ENCODE measurements at regions not wholly inside any gene's neighbourhood (a gene's known extent, or its start where the extent isn't known, plus 50 kb on each side); places are given as distances from the start of the nearest gene placed in this dataset.

DNA sequence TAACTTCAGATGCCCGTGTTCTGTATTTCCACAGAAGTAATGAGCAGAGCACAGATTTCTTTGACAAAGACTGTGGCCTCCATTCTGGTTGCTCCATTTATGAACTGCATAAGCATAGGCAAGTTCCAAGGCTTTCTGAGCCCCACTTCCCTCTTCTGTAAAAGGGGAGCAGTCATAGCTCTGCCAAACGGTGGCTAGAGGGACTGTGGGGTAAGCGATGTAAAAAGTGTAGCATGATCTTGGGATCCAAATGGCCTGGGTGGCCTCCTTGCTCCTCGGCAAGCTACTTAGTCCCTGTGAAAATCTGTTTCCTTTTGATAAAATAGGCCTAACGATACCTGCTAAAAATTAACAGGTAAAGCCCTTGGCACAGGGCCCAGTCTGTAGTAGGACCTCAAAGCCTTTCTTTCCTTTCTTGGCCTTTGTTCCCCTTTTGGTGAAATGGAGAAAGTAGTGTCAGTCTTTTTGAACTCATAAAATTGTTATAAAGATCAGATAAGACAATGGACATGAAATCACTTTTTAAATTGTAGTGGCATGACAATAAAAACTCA lies 646.6 kb downstream of the ACTL7B start:
- no peak for DNase-seq

DNA sequence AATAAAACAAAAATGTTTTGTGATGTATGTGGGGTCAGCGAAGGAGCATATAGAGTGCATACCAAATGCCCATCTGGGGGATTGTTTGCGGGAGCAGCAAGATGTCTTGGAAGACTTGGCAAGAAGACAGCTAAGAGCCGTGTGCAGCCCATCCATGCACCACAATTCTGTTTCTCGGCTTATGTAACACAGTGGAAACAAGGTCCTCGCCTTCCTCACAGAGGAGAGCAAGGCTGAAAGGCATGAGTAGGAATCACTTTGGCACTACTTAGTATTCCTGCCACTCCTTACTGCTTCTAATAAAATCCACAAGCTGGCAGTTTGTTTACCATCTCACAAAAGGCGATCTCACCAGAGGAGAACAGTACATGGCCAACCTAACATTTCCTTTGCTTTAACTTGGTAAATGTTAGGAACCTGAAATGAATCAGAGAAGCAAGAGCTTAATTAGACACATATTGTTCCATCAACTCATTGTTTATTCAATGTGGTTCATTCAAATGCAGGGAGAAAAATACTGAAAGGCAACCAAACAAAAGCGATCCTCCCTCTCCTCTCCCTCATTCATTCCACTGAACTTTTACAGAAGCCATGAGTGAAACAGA lies 648.1 kb downstream of the ACTL7B start:
- DNase-seq, result no peak

DNA sequence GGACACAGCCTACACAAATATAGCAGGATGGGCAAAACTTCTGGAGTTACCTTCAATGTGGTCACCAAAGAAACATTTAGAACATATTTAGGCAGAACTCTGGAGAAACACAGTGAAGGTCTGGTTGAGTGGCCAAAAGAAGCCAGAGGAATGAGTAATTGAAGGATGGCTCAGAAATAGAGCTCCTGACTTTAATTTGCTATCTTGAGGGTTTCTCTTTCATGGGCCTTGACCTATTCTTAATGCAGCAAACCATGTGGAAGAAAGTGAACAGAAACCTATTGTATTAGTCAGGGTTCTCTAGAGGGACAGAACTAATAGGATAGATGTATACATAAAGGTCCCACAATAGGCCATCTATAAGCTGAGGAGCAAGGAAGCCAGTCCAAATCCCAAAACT lies 650.5 kb downstream of the ACTL7B start:
- DNase-seq, result no peak

DNA sequence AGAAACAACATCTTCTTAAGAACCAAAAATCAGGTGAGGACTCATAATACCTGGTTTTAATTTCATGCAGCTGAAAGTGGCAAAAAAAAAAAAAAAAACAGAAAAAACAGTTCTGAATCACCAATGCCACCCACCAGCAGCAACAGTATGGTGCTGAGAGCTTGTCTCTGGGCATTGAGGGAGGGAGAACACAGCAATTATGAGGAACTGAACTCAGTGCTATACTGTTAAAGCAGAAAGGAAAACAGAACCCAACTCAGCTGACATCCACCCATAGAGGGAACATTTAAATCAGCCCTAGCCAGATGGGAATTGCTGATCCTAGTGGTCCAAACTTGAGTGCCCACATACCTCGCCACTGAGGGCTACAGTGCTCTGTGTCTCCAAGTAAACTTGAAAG lies 657.9 kb downstream of the ACTL7B start:
- no peak for DNase-seq

DNA sequence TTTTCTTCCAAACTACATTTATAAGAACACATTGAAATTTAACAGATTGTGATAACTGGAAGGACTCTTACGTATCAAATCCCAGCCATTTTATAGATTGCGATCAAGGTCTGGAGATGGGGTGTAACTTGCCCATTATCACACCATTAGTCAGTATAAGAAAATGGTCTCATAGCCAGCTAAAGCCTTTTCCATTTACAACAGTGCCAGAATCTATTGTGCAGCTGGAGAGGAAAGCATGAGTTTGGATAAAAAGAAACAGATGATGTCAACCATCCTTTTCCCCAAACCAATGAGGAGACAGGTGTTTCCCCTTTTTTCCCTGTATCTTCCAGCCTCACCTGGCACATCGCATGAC lies 658.8 kb downstream of the ACTL7B start:
- DNase-seq, result no peak

DNA sequence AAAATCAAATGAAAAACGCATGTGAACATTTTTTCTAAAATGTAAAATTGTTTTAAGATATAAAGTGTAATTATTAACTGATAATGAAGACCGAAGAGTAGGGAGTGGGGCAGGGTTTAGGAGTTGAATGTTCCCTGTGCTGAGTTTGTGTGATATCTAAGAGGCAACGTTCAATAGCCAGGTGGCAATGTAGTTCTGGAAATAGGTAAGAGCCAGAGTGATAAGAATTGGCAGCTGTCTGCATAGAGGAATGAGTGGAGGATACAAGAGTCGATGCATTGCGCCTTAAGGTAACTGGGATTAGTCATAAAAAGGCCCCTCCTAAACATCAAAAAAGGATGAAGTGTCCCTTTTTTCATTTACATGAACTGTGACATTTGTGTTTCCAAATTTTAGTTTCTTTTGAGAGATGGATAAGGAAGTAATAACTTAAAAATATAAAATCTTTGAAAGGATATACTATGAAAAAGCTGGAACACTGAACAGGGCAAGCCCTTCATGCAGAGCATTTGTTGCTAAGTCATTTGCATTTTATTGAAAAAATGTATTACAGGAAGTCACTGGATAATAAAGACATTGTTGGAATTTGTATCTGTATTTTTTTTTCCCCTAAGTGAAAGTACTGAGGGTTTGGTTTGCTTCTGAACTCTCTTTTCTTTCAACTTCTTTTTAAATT lies 659.3 kb downstream of the ACTL7B start:
- no peak for DNase-seq

DNA sequence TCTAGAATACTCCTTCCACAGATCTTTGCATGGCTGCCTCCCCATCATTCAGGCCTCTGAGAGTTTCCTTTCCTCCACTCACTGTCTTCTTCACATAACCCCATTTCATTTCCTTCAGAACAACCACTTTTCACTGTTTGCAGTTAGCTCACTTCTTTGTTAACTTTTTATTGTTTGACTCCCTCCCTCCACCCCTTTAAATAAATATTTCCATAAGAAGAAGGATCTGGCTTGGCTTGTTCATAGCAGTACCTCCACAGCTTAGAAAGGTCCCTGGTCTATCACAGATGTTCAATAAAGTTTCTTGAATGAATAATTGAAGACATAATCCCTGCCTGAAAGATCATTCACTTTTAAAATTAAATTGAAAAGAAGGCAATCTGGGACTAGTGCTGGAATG lies 661.6 kb downstream of the ACTL7B start:
- DNase-seq, result no peak

DNA sequence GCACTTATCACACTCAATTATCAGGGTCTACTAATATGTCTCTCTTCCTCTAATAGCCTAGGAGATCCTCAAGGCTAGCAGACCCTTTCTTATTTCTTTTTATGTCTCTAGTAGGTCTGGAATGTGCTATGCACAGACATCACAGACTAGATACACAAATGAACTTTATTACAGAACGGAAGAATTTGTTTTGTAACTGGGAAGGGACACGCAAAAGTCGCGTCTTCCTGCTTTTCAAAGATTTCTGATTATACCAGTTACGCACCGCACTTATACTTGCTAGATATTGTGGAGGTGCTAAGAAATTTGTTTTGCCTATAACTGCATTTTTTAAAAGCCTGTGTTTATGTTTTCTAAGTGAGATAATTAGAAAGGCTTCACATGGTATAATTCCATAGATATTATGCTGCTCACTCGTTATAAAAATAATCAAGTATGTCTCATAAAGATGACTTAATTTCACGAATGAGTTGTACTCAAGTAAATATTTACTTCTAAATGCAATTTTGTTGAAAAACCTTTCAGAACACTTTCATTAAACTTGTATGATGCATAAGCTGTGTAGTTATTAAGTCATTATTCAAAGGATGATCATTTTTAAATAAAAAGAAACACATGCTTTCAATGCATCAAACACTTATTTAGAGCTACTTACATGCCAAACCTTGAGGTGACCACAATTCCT lies 662.6 kb downstream of the ACTL7B start:
- DNase-seq, result no peak

DNA sequence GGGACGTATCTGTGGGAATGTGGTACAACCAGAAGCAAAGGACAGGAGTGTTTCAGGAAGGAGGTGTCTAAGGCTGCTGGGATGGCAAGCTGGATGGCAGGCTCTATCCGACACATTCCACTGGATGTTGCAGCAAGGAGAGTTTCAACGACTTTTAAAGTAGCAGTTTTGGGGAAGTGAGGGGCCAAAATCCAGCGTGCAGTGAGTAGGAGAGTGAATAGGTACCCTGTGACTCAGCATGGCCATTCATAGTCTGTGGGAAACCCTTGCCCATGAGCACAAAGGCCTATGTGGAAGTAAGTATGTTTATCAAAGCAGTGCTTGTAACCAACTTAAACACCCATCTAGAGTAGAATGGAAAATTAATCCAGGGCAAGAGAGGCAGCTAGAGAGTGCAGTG lies 664.7 kb downstream of the ACTL7B start:
- no peak for DNase-seq

DNA sequence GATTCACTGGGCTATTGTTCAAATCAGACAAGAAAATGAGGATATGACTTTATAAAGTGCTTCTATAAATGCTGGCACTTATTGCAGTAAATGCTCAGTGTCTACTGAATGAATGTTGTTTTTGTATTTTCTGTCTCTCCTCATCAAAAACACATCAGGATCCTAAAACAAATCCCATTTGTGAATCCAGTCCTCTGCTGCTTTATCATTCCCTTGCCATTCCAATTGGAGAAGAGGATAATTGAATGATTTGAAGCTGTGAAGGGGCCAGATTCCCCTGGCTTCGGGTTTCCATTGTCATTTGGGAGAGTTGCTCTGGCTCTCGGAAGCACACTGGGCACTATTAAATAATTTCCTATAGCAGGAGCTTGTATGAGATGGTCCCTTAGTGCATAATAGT lies 666.8 kb downstream of the ACTL7B start:
- no peak for DNase-seq

DNA sequence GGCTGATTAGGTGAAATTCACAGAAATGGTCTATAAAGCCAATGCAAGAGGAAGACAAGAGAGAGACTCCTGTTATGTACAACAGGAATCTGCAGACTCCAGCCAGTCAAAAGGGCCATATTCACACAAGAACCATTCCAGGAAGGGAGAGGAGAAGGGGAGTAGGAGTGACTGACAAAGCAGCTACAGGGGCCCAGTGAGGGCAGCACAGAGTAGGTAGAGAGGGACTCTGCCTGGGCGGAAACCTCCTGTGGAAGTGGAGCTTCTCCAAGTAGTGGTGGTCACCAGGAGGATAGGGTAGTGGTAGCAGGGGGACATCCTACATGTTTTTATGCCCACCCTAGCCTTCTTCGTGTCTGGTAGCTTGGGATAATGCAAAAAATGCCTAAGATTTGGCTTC lies 667.3 kb downstream of the ACTL7B start:
- no peak for DNase-seq

DNA sequence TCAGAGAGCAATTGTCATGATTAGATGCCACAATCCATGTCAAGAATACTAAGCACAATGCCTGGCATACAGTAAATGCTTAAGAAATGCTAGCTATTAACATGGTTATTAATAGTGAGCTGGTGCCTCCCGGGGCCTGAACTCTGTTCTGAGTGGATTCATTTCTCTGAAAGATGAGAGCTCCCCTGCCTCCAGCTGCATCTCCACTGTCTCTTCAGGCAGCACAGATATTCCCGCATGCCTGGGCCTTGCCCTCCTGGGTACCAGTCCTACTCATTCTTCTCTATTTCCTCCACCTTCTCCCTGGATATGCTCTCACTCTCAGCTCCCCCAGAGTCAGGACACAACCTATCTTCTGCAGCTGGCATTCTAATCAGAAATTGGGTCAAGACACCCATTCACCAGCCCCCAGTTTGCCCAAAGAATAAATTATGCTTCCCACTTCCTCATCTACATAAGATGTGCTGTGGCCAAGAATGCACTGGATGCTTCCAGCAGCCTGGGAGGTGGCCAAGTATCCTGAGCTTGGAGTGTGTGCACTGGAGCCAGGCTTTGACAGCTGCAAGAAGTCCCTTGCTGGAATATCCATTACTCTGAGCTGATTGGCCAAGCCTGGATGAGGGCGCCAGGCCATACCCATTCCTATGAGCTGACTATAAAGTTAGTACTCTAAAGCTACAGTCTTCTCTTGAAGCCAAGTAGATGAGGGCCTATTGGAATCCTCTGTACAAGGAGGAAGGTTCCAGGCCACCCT lies 669.0 kb downstream of the ACTL7B start:
- DNase-seq, result no peak

DNA sequence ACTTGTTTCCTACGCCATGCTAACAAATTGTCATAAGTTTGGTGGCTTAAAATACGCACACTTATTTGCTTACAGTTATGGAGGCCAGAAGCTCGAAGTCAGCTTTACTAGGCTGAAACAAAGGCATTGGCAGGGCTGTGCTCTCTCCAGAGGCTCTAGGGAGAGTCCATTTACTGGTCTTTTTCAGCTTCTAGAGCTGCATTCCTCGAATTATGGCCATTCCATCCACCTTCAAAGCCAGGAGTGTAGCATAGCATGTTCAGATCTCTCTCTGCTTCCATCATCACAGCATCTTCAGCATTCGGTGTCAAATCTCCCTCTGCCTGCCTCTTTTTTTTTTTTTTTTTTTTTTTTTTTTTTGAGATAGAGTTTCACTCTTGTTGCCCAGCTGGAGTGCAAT lies 670.2 kb downstream of the ACTL7B start:
- no peak for DNase-seq

DNA sequence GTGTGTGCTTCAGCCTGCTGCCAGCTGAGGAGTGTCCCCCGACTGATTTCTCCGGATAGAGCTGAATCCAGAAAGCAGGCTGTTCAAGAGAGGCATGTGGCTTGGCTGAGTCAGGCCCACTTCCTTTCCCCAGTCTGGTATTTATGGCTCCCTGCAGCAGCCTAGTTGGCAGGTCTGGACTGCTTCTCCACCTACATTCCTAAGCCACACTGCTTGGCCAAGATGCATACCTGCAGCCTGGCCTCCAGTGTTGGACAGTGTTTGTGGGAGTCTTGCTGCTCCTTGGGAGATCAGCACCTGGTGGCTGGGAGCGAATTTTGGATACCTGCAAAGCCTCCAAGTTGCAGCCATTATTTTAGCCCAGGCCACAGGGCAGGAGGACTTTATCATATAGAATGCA lies 670.8 kb downstream of the ACTL7B start:
- no peak for DNase-seq

DNA sequence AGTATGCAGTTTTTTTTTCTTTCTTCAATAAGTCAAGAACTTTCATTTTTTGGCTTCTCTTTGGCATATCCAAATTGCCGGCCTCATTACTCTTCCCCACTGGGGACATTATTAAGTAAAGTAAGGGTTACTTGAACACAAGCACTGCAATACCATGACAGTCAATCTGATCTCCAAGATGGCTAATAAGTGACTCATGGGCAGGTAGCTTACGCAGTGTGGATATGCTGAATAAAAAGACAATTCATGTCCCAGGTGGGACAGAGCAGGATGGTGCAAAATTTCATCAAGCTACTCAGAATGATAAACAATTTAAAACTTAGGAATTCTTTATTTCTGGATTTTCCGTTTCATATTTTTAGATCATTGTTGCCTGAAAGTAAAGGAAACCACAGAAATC lies 671.8 kb downstream of the ACTL7B start:
- DNase-seq, result no peak

DNA sequence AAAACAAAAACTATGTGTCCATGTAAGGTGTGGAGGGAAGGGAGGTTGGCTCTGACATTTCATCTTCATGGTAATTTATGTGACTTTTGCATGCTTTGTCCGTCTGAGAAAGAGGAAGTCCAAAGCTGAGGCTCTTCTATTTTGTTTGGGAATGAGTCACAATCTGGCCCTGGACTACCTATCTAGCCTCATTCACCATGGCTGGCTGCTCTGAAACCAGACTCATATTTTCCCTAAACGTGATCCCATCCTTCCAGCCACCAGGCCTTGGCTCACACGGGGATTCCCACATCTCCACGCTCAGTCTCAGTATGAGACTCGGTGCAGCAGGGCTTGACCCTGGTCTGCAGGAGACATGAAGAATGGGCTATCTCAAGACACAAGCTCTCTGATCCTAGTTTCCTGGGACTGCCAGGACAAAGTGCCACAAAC lies 672.8 kb downstream of the ACTL7B start:
- DNase-seq, result no peak

DNA sequence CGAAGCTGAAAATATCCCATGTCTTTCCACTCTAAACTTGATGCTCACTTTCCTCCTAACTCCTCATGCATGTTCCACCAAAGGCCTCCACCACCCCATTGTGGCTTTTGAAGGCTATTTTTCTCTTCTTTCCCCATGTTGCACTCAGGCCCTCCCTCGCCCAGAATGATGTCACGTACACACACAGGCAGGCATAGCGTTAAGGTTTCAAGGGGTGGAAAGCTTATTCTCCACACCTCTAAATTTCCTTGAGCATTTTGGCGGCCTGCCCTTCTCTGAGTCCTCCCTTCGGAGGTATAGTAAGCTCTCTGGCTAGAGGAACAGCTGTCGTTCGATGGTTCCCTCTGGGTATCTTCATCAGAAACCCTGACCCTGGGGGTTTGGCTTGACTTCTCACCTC lies 673.5 kb downstream of the ACTL7B start:
- no peak for DNase-seq

DNA sequence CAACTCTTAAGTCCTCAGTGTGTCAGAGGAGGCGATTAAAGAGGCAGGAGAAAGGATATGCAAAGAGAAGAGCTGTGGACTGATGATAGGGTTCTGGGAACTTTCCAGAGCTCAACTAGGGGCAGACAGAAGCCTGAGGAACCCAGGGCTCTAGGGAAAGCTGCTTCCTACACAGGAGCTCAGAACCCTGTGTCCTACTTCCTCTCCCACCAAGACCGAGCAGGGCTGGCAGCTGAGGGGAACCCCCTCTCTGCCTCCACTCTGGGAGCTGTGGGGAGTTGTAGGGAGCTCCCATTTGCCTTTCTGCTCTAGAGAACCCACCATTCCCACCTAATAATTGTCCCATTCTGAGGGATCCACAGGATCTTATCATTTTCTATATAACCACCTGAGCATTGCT lies 674.3 kb downstream of the ACTL7B start:
- DNase-seq, result no peak

DNA sequence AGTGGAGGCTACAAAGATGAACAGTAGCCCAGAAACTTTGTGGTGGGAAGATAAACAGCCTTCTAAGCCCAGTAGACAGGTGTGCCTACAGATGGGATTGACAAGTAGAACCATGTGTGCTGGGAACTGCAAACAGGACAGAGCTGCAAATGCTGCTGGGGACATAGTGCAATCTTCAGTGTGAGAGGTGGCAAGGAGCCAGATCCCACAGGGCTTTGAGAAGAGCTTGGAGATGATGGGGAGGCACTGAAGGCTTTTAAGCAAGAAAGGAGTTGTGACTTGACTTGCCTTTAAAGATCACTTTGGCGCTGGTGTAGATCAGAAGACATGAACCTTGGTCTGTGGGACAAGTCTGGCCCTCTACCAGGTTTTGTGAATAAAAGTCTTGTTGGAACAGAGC lies 675.2 kb downstream of the ACTL7B start:
- no peak for DNase-seq

DNA sequence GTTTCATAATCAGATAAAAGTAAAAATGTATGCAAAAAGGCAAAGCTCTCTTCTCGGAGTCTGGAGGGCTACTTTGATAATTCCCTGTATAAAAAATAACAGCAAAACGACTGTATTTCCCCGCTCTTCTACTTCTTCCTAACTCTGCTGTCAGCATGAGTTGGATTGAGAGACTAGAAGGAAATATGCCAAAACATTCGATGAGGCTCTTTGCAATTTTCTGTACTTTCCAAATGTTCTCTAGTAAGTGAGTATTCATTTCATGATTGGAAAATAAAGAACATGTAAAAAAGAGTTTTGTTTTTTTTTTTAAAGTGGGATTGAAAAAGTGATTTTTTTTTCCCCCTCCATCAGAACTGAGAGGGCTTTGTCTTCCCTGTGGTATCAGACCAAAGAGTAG lies 677.5 kb downstream of the ACTL7B start:
- no peak for DNase-seq

DNA sequence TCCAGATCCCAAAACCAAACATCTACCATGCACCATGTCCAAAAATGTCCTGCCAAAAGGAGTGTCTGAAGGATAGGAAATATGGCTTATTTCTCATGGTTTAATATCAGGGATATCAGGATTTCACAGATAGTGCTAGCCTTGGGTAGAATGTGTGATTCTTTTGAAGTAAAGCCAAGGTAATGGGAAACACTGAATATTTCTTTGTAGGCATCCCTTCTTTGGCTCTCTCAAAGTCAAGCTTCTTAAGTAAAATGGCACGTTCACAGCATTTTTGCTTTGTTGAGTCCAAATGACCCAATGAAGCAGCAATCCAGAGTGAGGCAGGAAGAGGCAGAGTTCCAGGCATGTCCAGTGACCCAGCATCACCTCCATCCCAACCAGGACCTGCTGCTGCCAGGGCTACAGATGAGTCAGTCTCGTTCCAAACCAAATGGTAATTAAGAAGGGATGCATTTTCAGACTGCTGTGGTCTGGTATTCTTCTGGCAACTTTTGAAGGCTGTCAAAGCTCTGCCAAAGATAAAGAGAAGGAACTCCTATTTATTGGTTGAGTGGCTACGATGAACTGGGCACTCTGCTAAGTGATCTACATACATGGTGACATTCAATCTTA lies 678.8 kb upstream of the KLF4 start:
- DNase-seq, result no peak

DNA sequence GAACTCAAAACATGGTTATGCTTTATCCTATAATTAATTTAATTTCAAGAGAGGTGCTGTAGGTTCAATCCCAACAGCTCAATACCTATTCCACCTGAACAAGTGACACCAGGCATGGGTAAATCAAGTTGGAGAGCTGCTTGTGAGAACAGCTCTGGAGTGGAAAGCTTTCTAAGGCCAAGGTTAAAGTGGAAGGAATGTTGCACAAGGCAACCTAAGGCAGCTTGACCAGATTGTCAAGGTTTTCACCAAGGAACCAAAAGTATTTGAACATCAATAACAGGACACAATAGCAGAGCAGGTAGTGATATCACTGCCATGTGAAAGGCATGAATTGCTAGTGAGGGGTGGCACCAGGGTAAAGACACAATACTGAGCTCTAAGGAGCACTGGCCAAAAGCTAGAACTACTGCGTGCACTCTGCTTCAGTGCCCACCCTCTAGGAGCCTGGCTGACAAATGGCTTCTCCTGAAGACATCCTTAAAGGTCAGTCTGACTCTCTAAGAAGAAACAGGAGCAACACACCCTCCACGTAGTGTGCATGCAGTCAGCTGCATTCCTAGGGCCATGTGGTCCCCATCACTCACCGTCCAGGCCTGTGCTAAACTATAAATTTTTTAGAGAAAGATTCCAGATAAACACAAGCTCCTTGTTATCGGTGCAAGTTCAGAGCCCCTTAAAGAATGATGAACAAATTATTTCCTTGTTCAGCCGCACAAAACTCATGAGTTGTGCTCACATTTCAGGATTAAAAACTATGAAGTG lies 677.7 kb upstream of the KLF4 start:
- DNase-seq, result no peak

All from activated CD4-positive, alpha-beta T cell treated with anti-CD3 and anti-CD28 coated beads, Interleukin-10, Interleukin-2, amounts not matched to agents 100 ng/mL and 50 ng/mL, durations not matched to agents 16 hours and 8 hours (primary cell).